Amygdala (tissue), 56 donors: ENCODE measurements at regions not wholly inside any gene's neighbourhood (a gene's known extent, or its start where the extent isn't known, plus 50 kb on each side); places are given as distances from the start of the nearest gene placed in this dataset.
A peak's percentile ranks its signal among the peaks of the same experiment; 100 is the strongest.

Experiments
- DNase-seq, 56 donors: peaks; one replicate each; lab custom pipeline; 2025; lab: John Stamatoyannopoulos, UW

- DNase-seq = peak in 3 of 56 donors; percentile 1 to 11 (median 3)
Observed at GRCh38 chr4:83870328-83870950, 334.5 kb downstream of the GPAT3 start.

DNA sequence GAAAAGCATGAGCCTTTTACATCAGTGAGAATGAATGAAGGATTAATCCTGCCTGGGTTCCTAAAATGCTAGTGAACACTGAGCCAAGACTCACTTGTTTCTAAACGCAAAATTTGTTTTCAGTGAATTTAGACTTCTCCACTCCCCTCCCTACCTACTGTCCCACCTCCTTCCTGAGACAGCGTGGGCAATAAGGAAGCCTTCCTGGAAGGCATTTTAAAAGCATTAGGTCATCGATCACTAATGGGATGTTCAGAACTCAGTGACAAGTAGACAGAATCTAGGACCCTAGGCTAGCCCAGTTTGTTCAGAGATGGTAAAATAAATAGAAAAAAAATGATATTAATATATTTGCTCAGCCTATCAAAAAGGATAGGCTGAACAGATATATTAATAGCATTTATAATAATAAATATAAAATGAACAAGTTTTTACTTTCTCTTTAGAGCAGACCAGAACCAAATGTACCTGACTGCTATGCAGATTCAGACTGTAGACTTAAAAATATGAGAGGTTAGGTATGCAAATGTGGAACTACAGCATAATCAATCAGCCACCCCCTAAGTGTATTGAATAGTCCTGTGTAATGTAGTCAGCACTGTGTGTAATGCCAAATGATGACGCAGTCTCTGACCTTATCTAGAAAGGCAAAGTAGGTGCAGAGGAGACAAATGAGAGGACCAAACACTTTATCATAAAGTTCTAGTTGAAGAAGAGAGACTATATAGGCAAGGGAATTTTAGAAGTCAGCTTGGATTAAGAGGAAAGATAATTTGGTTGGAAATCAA lies 331.1 kb downstream of the GPAT3 start:
- no peak for DNase-seq

DNA sequence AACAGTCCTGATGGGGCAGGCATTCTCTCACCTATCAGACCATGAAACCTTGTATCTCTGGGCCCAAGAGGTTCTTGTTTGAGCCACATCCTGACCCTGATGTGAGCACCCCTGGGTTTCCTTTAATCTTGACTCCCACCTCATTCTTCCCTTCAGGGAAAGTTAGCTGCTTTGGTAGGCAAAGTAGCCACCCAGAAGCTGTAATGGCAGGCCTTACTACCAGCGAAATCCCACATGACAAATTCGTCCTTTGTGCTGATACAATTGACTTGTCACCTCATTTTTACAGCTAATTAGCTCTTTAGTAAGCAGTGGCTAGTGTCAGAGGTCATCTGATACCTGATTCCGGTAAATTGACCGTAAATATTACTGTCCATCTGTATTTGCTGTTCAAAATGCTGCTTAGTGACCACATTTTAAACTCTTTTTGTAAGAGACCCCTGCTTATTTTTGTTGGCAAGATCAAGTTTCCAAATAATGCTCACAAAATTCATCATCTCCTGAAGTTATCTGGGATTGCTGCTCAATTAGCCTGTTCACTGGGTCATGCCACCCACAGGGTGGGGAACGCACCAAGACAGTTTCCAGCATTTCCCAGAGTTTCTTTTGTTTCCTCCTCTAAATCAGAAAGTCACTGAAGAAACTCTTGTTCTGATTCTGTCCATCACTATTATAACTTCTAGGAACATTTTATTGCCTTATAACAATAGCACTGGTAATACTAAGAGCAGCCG lies 329.7 kb downstream of the GPAT3 start:
- no peak for DNase-seq

- no peak for DNase-seq
Observed at GRCh38 chr4:83864097-83864817, 328.3 kb downstream of the GPAT3 start.

GRCh38 chr4:83862471-83862870 lies 326.6 kb downstream of the GPAT3 start:
- DNase-seq = no peak

- DNase-seq = no peak
Observed at GRCh38 chr4:83860200-83860599, 324.3 kb downstream of the GPAT3 start.

- DNase-seq = no peak
Observed at GRCh38 chr4:83858131-83858530, 322.2 kb downstream of the GPAT3 start.

- DNase-seq = no peak
Observed at GRCh38 chr4:83855044-83855443, 319.1 kb downstream of the GPAT3 start.

DNA sequence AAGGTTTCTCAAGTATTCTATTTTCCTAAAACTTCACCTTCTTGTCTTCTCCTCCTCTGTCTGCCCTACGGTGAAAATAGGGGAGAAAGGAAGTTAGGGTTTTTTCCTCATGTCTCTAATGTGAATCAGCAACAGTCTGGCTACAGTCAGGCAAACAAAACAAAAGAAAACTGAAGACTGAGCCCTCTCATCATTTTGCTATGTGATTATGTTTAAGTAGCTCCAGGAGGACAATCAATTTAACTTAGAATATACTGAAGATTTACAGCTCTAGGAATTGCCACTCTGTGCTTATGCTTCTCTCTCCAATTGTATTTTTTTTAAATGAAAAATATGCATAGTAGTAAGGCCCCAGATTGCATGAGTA lies 316.2 kb downstream of the GPAT3 start:
- DNase-seq = no peak

DNA sequence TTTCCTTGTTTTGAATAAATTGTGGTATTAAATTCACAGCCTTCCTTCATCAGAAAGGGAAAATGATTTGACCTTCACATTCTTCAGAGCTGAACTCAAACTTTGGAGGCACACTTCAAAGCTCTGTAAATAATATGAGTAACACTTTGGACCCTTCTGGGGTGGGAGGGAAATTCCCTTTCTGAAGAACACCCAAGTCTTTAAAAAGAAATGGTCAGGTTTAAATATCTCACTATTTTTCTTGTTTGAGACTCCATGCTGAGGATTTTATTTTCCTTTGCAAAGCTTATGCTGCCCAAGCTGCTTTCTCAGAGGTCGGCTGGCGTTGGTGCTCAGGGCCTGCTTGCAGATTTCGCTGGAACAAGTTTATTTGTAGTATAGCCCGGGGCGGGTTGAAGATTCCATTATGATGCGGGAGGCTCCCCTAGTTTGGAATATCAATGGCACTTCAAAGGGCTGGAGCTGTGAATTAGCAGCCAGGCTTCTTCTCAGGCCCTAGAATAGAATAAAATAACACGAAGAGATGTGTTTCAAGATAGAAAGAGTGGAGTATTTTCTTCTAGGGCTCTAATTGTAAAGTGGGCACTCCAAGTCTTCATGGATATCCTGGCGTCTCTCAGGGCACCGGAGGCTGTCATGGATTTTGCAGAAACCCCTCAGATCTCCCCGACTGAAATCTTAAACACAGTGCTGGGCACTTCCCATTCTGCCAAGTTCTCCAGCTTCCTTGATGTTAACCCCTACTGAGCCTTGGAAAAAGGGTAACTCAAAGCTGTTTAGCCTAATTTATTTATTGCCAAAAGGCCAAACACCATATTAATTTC lies 315.6 kb downstream of the GPAT3 start:
- DNase-seq = no peak

DNA sequence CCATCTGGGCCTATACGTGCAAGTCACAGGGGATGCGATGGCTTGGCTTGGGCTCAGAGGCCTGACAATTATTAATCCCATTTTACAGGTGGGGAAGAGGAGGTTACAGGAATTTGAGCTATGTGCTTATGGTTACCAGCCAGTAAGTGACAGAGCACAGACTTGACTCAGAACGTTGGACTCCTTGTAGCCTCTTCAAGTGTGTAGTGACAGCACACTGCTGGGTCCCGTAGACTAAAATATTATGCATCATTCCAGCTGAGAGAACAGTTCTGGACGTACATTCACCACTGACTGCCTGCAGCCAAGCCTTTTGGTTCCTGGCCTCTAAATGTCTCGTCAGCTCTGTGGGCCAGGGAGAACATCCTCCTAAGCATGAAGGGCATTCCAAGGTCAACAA lies 314.5 kb downstream of the GPAT3 start:
- DNase-seq = no peak

GRCh38 chr4:83846193-83846830 lies 310.4 kb downstream of the GPAT3 start:
- DNase-seq = no peak

- DNase-seq = no peak
Observed at GRCh38 chr4:83839615-83840014, 303.7 kb downstream of the GPAT3 start.

DNA sequence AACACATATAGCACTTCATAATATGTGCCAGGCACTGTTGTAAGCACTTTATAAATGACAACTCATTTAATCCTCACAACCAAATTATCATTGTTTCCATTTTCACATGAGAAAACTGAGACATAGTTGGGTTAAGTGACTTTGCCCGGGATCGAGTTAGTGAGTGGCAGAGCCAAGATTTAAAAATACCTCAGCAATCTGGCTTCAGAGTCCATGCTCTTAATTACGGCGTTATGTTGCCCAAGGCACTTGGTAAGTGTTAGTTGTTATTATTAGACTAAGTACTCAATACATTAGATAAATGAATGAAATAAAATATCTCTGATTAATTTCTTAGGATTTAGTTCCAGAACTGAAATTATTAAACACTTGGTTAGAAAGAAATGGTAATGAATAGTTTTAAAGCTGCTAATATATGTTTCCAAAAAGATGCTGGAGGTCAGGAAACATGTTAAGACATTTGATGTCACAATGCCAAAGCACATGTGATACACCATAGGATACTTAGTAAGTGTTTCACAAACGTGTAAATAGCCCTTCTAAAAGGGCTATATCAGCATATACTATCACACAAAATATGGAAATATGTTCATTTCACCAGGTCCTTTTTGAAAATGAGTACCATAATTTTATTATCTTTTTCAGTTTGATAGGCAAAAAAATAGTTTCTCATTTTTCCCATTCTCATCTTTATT lies 301.9 kb downstream of the GPAT3 start:
- DNase-seq = no peak

GRCh38 chr4:83833920-83834319 lies 298.0 kb downstream of the GPAT3 start:
- no peak for DNase-seq

DNA sequence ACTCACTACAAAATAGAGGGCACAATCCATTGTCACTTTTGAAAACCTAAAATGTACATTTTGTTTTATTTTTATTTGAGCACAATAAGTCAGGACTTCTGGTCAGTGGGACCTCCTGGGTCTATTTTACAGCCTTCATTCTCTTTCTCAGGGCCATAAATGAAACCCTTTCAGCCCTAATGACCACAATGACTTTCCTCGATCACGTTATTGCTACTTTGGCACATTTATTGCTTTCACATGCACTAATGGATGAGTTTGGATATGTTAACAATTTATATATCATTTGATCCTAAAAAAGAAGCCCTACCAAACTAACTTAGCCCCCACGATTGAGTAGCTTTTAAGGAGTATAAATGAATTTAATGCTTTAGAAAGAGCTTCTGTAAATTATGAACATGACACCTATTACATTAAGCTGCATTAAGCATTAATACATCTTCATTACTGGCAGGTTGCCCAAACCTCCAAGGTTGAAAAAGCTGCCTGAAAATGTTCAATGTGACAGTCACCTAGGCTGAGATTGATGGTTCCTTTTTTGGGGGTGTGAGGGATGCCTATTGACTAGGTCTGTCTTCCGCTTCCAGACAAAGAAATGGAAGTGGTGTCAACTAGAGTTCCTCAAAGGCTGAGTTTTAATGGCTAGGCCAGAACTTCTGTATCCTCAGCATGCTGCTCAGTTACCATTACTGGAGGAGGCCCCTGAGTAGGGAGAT lies 296.4 kb downstream of the GPAT3 start:
- no peak for DNase-seq

DNA sequence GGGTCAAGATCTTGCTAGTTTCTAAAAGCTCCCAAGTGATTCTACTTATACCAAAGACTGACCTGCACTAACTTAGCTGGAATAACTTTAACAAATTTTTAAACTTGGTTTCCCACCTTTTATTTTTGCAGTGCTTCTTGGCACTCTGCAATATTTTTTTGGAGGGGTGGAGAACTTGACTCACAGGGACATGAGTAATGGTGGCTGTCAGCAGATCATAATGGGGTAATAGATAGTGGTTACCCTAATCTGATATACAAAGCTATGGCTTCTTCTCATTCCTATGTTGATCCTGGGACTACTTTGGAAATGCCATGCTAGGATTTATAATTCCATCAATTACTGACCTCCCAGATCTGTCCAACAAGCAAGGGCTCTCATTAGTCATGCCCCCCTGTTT lies 295.7 kb downstream of the GPAT3 start:
- no peak for DNase-seq

- DNase-seq = no peak
Observed at GRCh38 chr4:83830138-83830888, 294.4 kb downstream of the GPAT3 start.
